DMS 273 (cell line): ENCODE measurements at regions not wholly inside any gene's neighbourhood (a gene's known extent, or its start where the extent isn't known, plus 50 kb on each side); places are given as distances from the start of the nearest gene placed in this dataset.

Experiments used
- DNase-seq: peaks from one replicate; lab custom pipeline; 2025; ENCODE audit not compliant: unreplicated experiment; lab: John Stamatoyannopoulos, UW

DNA sequence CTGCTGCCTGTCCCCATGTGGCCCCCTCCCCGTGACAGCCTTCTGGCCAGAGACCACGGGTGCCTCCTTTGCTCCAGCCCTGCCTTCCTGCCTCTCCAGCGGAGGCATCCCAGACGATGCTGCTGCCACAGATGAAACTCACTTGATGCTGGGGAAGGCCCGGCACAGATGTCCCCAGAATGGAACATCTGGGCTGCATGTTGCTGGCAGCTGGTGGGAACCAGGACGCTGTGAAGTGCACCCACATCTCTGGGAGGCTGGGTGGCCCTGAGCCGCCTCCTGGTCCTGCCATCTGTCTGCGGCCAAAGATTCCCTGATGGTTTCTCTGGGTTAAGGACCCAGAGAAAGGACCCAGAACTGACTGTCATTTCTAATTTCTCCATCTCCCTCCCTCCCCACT, 51.9 kb upstream of the PTPRS start:
- DNase-seq, result peak; percentile 89

DNA sequence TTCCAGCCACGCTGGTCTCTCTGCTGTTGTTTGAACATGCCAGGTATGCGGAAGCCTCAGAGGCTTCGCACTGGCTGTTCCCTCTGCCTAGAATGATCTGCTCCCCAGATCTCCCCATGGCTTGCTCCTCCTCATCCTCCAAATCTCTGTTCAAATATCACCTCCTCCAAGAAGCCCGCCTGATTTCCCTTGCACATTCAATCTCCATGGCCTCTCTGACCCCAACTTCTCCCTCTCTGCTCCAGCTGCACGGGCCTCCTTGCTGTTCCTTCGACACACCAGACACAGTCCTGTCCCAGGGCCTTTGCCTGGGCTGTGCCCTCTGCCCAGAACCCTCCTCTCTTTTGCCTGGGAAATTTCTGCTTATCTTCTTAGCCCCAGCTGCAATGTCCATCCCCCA, 52.5 kb upstream of the PTPRS start:
- no peak for DNase-seq

DNA sequence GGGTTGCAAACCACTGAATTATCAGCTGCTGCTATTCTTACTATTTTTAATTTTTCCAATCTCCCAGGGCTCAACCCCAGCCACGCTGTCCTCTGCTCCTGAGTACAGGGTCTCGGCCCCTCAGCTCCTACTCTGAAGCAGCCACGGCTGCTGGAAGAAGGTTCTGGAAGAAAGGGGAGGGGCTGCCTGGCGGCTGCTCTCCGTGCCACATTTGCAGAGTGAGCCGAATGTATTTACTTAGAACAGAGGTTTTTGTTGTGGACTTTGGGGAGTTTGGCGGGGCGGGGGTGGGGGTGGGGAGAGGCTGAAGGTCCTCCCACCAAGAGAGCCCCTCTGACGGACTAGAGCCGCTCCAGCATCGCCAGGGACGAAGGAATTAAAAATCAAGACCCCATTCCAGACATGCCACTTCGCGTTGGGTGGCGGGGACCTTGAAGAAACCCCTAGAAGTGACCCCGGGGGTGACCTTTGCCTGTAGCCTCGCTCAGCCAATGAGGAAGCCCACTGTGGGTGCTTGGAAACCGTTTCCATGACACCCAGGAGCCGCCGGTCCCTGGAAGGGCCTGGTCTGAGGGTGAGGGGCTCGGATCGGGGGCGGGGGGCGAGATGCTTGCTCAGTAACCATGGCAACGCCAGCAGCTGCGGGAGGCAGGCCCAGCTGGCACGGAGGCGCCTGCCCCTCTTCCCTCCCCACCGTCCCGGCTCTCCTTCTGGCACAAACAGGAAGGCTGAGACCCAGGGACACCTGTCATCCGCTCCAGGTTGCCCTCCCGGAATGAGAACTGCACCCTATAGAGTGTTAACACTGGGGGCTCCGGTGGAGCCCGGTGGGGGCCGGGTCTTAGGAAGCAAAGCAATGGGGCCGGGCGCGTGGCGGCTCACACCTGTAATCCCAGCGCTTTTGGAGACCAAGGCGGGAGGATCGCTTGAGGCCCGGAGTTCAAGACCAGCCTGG, 54.2 kb upstream of the PTPRS start:
- peak; percentile 43 for DNase-seq

DNA sequence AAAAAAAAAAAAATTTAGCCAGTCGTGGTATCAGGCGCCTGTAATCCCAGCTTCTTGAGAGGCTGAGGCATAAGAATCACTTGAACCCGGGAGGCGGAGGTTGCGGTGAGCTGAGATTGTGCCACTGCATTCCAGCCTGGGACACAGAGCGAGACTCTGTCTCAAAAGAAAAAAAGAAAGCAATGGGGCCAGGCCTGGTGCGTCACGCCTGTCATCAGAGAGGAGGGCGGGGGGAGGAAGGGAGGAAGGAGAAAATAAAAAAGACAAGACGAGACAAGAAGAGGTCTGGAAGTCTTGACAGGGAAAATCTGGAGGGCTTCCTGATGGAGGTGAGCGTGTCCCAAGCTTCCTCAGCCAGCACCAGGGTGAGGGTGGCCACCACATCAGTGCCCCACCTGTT, 54.9 kb upstream of the PTPRS start:
- DNase-seq, result no peak

DNA sequence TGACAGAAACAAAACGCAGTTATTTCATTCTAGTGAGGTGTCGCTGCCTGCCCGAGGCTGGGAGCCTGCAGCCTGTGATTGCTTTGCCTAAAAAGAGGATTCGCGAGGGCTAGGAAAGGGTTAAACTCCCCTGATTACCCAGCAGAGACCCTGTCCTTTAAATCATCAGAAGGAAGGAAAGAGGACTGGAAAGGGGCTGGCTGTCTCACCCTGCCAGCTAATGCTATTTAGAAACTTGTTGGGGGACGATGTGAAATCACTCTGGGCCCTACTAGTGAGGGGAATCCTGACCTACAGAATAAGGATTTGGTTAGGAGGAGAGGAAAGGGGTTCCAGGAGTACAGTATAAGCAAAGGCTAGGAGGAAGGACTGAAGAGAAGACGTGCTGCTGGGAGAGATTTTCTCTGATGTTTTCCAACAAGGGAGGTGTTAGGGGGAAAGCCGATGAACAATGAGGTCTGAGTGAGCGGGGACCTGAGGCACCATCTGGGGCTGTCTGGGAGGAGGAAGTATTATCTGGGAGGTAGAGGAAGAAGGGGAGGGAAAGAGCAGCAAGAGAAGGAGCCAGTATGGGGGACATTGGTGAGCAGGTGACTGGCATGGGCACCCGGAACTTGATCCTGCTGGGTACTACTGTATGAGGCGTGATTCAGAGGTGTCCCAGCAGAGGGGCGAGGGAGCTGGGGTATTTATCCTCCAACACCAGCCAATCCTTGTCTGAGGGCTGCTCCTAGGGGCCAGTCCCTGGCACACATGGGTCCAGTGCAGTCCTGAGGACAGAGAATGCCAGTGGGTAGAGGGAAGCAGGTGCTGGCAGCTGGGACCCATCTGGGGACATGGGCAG, 55.7 kb upstream of the PTPRS start:
- DNase-seq, result no peak

DNA sequence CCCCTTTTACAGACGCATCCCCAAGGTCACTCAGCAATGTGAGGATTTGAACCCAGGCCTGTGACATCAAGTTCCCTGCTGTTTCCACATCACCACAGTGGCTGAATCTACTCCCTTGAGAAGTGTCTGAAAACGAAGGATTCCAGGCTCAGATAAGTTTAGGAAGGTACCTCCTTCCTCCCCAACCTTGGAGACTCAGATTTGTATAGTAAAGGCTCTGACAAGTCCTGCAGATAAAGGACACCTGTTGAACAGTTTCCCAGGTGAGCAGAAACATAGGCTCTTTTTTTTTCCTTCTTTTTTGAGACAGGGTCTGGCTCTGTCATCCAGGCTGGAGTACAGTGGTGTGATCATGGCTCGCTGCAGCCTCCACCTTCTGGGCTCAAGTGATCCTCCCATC, 56.4 kb upstream of the PTPRS start:
- no peak for DNase-seq

DNA sequence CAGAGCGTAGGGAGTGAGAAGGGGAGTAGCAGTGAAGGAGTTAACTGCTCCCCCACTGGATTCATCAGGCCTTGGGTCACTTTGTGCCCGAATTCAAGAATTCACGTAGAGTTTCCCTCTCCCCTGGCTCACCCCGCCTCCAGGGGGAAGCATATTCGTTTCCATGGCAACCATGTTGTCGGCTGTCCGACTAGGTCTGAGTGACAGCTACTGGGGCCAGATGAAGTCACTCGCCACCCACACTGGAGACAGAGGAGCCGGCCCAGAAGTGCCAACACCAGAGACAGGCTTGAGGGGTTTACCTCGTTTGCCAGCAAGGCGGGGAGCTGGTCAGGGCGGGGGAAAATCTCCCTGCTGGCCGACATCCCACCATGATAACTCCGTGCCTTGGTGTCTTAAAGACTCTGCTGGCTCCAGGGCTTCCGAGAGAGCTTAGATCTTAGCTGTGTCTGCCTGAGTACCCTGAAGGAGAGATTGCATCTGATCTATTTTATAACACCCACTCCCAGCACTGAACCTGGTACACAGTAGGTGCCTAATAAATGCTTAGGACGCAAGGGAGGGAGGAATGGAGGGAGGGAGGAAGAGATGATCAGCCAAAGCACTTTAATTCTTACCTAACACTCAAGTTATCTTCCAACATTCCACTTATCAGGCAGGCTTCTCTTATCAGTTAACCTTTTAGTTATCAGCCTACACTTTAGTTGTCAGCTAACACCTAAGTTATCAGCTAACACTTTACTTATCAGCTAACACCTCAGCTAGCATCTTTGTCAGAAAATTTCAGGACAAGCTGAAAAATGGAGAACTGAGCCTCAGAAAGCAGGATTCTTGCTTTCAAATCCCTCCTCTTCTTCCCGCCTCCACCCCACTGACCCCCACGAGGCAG, 57.2 kb upstream of the ZNRF4 start:
- peak; percentile 72 for DNase-seq

DNA sequence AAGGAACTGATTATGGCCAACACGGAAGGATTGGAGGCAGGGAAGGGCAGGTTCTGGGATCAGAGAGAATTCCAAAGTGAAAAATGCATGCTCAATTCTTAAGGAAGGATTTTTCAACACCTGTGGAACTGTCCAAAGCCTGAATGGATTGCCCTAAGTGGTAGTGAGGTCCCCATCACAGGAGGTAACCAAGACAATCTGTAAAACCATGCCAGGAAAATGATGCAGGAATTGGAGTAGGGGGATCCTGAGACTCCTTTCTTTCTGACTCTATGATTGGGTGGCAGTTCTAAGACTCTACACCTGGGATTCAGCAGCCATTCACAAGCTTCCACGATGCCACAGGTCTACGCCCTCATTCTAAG, 56.5 kb upstream of the ZNRF4 start:
- no peak for DNase-seq

DNA sequence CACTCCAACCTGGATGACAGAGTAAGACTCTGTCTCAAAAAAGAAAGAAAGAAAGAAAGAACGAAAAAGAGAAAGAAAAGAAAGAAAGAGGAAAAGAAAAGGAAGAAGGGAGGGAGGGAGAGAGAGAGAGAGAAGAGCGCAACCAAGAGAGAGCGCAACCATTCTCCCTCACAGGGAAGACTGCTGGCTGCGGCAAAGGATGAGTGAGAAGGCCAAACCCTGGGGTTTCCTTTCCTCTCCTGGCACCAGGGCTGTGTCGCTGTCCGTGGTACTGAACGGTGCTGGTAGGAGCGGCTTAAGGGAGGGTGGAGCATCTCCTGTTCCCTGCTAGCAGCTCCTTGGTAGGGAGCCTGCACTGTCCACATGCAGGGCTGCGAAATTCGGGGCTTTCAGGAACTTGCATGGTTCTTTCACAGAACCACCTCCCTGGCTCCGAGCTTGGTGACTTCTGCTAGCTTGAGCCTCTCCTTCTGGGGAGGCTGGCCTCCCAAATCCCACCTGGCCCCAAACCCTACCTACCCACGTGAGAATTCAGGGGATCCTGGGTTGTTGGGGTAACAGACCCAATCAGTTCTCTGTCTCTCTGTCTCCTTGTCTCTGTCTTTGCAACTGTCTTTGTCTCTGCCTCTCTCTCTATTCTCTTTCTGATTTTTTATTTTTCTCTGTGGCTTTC, 51.1 kb upstream of the ZNRF4 start:
- DNase-seq, result peak; percentile 91
